ENCODE measurements at regions not wholly inside any gene's neighbourhood (a gene's known extent, or its start where the extent isn't known, plus 50 kb on each side); places are given as distances from the start of the nearest gene placed in this dataset.

DNA sequence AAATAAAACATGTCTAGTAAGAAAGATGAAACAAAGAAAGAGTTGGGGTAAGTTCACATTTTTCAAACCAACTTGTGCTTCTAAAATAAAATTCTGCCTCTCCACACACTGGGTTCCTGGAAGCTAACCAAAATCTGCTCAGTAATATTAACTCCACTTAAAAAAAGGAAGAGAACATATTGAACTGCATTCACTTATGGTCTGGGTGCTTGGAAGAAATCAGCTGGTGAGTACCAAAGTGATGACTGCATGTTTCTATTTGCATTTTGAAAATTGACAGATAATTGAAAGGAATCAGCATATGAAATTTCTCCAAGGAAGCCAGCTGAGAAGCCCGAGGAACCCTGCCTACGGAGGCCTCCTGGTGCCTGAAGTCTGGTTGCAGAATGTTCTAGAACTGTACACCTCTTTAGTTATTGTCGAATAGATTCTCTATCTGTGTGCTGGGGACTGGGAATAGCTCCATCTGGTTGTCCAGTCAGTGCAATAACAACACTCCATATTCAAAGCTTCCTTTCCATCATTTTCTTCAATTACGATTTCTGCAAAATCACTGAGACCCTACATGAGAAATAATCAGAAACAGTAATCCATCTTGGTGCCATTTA lies 836.1 kb downstream of the VRK1 start:
- Histone ChIP-seq H3K27ac (no peak overlapping the region), H3K4me3 (no peak overlapping the region)

DNA sequence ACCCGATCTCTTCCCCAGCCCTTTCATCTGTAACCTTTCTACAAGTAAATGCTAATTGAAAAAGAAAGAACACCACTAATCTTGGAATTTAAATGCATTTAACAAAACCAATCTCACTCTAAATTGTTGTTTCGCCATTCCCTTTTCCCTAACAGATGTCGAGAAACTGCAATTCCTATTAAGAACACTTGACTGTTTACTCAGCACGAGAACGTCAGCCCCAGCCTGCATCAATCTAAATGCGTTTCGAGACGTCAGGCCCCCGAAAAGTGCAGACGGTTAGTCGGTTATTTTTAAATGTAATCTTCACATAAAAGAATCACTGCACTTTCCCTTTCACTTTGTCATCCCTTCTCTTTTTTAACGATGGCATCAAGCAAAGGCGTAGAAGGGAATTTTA lies 837.6 kb downstream of the VRK1 start:
- peak overlapping the region in 3 of 21 experiments; percentile 29 to 39 (median 34) for H3K27ac ChIP-seq
- H3K4me3 ChIP-seq: peak overlapping the region in 4 of 7 experiments; percentile 3 to 19 (median 14)

DNA sequence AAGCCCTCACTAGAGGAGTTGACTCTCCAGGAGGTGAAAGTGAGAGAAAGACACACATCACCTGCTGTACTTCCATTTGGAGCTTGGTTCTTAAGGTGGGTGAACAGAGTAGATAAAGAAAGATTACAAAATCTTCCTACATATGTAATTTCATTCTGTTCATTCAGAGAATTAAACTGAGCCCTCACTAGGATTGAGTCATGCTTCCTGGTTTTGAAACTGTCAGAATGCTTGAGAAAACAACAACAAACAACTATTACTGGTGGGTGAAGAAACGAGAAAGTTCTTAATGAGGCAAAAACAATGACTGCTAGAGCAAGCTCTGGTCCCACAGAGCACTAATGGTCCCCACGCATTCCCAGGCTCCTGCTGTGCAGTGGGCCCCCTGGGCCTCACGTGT lies 841.7 kb downstream of the VRK1 start:
- no peak overlapping the region for H3K27ac ChIP-seq

DNA sequence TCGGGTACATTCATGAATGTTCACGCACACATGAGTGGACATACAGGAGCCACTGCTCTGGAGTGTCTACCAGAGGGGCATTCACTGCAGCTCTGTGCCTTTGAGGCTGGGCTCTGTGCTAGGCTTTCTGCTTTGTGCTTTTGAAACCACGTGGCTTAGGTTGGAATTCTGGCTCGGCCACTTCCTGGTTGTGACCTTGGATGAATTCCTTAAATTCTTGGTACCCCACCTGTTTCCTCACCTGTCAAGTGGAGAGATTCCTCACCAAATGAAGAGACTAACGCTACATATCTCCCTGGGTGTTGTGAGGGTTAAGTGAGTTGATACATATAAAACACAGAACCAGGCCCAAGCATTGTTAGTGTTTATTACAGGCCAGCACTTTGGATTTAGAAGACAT lies 842.8 kb downstream of the VRK1 start:
- no peak overlapping the region for H3K4me3 ChIP-seq
- H3K27ac ChIP-seq: no peak overlapping the region

More for the DNA sequence above, 841.7 kb downstream of the VRK1 start:
- no peak overlapping the region for H3K4me3 ChIP-seq

DNA sequence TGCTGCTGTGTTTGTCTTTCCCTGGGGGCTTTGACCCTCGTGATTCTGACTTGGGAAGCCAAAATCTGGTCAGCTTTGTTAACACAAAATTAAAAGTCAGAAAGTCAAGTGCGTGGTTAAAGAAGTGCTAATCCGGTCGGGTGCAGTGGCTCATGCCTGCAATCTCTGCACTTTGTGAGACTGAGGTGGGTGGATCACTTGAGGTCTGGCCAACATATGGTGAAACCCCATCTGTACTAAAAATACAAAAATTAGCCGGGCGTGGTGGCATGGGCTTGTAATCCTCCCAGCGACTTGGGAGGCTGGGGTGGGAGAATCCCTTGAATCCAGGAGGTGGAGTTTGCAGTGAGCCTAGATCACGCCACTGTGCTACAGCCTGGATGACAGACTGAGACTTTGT lies 844.6 kb downstream of the VRK1 start:
- Histone ChIP-seq H3K4me3 (no peak overlapping the region), H3K27ac (no peak overlapping the region)

DNA sequence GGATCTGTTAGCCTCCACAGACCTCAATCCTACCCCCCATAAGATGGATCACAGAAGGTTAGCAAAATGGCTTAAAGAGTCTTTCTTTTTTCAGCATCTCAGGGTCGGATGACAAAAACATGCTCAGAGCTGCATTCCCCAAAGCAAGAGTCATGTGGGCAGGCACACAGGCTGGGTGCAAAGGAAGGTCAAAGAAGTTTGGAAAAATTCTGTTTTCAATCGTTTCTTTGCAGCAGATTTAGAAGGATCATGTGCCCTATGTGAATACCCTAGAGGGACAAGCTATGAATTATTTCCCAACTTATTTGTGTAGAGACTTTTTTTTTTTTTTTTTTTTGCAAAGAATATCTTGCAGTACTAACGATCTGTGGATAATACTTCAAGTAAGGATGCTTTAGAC lies 845.4 kb downstream of the VRK1 start:
- Histone ChIP-seq H3K4me3 (no peak overlapping the region), H3K27ac (no peak overlapping the region)

DNA sequence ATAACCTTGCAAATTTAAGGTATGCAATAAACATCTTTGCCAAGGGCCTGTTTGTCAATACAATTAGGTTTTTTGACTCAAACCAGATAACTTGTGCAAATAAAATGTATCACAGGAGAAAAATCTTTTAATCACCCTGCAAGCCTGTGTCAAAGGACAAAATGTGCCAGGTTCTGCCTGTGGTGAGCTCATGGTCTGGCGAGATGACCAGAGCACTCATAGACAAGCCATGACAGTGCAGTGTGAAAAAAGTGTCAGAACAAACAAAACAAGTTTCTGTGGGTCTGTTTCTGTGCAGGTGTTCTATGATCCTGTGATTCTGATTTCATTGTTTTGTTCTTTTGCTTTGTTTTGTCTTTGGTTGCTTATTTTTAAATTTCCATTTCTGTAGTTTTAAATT lies 847.2 kb downstream of the VRK1 start:
- Histone ChIP-seq H3K27ac (no peak overlapping the region), H3K4me3 (no peak overlapping the region)

DNA sequence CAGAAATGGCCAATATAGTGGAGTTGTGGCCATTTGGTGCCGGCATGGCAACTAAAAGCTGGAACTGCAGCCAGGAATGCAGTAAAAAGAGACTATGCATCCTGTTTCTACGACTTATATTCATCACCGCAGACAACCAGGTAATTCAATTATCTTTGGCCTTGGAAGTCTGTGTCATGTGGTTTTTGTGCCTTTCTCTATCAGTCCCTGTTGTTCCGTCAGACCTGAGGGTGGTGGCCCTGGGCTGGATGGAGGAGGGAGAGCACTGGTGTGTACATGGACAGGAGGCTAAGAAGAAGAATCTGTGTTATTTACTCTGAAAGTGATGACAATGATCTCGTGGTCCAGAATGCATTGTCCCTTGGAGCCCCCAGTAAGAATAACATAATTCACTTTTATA lies 852.6 kb downstream of the VRK1 start:
- Histone ChIP-seq H3K27ac (no peak overlapping the region), H3K4me3 (no peak overlapping the region)

DNA sequence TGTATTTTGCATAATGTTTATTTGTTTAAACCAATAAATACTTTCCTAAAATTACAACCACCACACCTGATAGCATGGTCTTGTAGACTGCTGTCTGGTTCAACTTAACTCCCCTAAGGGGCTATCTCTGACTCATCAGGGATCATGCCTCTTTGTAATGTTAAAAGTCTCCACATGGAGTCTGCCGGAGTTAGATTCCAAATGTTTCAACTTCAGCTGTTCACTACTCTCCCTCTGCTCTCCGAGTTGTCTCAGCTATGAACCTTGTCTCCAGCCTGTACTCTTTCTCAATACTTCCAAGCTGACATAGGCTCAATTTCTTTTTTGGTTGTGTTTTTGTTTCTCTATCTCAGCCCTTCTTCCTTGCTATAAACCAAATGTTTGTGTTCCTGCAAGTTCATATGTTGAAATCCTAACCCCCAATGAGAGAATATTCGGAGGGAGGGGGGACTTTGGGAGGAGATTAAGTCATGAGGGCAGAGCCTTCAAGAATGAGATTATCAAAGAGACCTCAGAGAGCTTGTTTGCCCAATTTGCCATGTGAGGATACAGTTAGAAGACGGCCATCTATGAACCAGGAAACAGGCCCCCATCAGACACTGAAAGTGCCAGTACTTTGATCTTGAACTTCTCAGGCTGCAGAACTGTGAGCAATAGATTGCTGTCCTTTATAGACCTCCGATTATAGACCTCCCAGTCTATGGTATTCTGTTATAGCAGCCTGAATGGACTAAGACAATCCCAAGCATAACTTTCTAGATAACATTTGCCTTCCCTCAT lies 858.2 kb downstream of the VRK1 start:
- H3K4me3 ChIP-seq: no peak overlapping the region
- H3K27ac ChIP-seq: peak overlapping the region in 2 of 21 experiments; percentile 8 to 18

DNA sequence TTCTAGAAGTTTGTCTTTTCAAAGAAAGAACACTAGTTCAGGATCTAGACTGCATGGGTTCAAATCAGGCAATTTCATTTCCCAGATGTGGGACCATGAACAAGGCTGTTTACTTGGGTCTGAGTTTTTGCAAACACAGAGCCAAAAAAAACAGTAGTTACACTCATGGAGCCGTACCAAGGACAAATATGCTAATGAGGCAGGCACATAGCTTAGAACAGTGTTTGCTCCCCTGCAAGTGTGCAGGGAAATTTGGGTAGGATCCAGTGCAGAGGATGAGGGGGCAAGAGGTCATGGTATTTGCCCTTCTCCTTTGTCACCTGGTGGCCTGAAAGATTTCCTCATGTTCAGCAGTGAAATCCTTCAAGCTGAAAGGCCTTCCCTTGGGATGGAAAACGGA lies 860.4 kb downstream of the VRK1 start:
- no peak overlapping the region for H3K27ac ChIP-seq

DNA sequence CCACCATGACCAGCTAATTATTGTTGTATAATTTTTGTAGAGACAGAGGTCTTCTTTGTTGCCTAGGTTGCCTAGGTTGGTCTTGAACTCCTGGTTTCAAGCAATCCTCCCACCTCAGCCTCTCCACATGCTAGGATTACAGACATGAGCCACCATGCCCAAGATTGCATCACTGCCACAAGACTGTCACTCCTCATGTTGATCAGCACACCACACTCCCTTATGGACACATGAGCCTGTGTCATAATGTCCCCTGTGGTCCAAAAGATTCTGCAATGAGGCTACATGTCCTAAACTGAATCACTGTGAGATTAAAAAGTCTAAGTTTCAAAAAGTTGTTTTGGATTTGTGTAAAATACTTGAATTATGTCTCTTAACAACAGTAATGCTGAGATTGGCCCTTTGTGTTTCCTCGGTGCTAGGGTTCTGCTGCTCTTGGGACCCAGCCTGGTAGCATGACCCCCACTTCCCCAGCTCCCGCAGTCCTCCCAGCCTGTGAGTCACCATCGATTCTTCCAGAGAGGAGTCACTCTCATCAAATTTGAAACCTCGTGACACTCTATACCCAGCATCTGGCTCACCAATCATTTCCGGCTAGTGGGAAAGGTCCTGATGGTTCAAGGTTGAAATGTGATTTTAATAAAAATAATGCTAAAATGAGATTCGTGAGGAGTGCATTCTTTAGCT lies 890.9 kb downstream of the VRK1 start:
- H3K4me3 ChIP-seq: no peak overlapping the region
- H3K27ac ChIP-seq: peak overlapping the region in 10 of 21 experiments; percentile 1 to 73 (median 26)

More for the DNA sequence above, 860.4 kb downstream of the VRK1 start:
- no peak overlapping the region for H3K4me3 ChIP-seq

DNA sequence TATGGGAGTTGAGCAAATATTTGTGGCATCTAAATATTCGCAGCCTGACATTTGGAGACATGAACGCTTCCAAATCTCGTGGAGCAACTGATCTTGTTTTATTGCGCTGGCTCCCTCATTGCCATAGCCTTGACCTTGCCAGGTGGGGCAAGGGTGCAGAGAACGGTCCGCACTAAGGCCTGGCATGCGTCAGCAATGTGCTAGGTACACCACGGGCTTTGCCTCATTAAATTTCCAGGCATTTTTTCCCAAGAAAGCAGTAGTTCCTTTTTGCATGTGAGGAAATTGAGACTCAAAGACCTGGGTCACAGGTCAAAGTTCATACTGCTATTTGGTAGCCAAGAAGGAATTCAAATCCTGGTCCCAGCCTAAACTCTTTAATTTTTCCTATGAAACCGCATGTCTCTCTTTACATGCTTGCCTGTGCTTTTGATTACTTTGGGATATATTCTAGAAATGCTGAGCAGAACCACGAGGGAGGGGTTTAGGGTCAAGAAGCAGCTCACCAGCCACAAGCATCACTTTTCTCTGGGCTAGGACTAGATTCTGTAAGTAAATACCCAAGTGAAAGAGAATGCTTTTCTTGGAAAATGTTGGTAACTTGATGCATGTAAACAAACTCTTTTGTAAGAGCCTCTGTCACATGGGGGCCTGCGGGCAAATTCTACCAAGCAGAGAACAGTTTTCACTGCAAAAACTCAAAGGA lies 891.6 kb downstream of the VRK1 start:
- Histone ChIP-seq H3K27ac (peak overlapping the region in 10 of 21 experiments; percentile 8 to 73 (median 32)), H3K4me3 (no peak overlapping the region)

DNA sequence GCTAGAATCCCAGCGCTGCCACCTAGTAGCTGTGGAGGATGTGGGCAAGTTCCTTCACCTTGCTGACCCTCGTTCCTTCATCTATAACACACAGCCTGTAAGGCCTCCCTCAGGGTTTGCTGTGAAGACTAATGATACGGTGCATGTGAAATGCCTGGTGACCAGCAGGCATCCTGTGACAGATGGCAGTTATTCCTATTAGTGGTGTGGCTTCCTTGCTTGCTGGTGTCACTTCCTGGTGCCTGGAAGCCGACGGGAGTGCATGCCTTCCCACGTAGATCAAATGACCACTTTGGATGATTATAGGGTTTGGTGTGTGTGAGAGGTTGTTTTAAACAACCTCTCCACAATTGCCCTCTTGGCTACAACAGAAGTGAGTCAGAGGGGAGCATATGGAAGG lies 894.9 kb downstream of the VRK1 start:
- Histone ChIP-seq H3K27ac (no peak overlapping the region), H3K4me3 (no peak overlapping the region)

DNA sequence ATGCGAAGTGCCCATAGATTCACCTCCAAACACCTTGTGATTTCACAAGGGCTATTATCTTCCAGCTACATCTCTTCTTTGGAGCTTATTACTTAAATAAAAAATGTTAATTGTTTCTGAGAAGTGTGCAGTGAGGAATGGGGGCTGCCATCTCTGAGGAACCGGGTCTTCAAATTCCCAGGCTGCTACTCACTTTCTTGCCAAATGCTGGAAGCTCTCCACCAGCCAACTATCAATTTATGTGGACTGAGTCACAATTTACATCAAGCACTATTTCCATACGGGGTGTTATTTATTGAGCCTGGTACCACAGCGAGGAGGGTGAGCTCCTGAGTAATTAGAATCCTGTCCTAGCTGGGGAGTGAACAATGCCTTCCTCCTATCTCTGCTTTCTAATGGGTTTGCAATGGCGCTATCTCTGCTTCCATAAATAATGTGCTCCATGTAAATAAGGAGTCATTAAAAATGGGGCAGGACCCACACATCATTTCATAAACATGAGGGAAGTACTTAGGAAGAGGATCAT lies 898.3 kb downstream of the VRK1 start:
- Histone ChIP-seq H3K4me3 (no peak overlapping the region), H3K27ac (no peak overlapping the region)

DNA sequence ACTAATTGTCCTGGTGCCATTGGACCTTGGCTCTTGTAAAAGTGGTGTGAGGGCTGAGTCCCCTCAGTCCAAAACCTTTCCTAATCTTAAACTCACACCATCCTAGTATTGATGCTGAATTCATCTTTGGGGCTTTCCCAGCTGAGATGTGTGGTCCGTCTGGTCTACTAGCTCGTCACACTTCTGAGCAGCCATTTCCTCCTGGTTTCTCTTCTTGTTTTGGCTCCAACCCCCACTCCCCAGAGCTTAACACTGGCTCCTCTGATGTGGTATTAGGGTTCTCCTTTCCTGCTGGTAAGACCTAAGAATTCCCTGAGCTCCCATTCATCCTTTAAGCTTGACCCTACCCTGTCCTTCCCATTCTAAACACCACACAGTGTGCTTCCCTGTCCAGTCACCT lies 900.6 kb downstream of the VRK1 start:
- Histone ChIP-seq H3K27ac (no peak overlapping the region), H3K4me3 (no peak overlapping the region)

DNA sequence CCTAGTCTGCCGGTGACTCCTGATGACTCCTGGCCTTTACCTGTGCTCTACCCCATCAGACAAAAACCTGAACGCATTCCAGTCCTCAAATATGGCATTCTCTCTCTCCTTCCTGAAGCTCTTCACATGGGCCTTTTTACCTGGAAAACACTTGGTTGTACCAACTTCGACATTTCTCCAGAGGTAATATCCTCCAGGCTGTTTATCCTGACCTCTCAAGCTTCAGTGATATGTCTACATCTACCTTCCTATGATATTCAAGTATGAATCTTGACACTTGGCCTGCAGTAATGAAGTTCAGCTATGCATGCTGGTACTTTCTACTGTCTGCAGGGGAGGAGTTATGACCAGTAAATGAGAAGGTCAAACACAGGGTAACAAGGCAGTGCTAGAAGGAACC lies 901.8 kb downstream of the VRK1 start:
- no peak overlapping the region for H3K4me3 ChIP-seq
- no peak overlapping the region for H3K27ac ChIP-seq

DNA sequence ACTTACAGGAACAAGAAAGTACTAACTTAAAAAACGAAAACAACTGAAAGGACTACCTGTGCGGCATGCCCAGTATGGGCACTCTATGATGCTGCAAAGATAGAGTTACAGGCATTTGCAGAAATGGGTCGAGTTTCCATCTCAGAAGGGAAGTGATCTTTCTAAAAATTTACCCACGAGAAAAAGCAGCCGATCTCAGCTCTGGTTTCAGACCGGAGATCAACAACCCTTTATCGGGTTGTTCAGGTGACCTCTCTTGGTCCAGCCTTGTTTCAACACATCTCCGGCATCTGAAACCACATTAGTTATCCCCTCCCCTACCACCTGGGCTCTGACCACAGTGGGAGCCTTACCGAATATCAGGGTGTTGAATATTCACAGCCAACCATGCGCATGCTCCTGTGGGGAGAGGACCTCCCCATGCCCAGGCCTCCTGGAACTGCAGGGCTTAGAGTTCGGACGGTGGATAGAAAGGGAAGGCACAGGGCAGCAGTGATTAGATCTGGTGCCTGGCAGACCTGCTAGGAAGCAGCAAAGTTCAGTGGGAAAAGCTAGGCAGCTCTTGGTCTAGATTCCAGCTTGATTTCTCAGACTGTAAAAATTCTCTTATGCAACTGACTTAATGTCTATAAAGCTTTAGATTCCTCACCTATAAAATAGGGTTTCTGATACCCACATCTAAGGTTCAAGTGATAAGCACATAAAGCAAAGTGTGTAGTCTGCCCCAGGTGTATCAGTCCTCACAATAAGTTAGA lies 906.0 kb downstream of the VRK1 start:
- Histone ChIP-seq H3K27ac (peak overlapping the region in 11 of 21 experiments; percentile 9 to 82 (median 49)), H3K4me3 (no peak overlapping the region)

DNA sequence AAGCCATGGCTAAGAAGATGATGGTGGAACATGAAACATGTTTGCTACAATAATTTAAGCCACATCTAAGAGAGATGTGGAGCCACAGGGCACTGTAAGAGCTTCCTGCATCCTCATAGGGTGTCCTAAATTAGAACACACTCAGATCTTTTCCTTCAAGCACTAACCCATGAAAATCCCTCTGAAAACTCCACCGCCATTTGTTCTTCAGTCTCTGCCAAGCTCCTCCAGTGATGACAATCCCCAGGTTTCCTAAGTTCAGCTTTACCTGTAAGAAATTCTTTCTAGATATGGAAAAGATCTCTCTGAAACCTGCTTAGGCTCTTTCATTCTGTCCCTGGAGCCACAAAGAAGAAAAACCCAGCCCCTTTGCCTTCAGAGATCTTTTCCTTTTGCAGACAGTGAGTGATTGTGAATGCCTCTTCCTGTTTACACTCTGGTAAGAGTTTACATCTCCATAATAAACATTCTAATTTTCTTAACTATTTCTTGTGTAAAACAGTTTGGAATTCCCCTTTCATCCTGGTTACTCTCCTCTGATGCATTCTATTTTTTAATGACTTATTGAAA lies 907.2 kb downstream of the VRK1 start:
- Histone ChIP-seq H3K27ac (peak overlapping the region in 5 of 21 experiments; percentile 45 to 80 (median 75)), H3K4me3 (no peak overlapping the region)

DNA sequence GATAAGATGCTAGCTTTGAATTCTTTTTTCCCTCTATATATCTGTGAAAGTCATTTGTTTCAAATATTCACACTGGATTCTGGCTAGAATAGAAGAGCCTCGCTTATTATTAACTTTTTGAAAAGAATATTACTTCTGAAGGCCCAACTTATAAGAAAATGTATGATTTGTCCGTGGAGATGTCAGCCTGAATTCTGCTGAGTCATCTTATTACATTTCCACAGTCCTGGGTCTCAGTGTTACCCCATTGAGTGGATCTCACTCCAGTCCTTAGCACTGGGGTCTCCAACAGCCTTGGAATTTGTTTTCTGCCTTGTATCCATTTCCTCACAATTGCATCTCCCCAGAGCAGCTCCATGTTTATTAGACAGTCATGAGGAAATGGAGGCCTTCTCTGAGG lies 907.9 kb downstream of the VRK1 start:
- Histone ChIP-seq H3K27ac (peak overlapping the region in 5 of 21 experiments; percentile 45 to 80 (median 75)), H3K4me3 (no peak overlapping the region)

Data from skin epidermis (tissue), 12 donors.